DOHH2 (cell line): ENCODE measurements at regions not wholly inside any gene's neighbourhood (a gene's known extent, or its start where the extent isn't known, plus 50 kb on each side); places are given as distances from the start of the nearest gene placed in this dataset.

Experiments
- CTCF ChIP-seq: fragments of 200-600 bp; sonication (generic); IDR thresholded peaks from one replicate; pipeline ENCODE4 v1.5.1; 2014; ENCODE audit warnings: antibody characterized with exemption, mild to moderate bottlenecking, low read depth, low read length; ENCODE audit not compliant: poor library complexity, severe bottlenecking
- EZH2phosphoT487 ChIP-seq: fragments of 200-600 bp; sonication (generic); IDR thresholded peaks from 2 replicates; pipeline ENCODE4 v1.6.1; 2017; ENCODE audit warnings: borderline replicate concordance, mild to moderate bottlenecking, antibody characterized with exemption, low read length, moderate library complexity, mixed read lengths

- TF ChIP-seq CTCF, result no peak
- no peak for TF ChIP-seq EZH2phosphoT487
These were observed 179.5 kb upstream of the SOX4 start for GRCh38 chr6:21414065-21414464.
